LHCN-M2 (cell line): ENCODE measurements at regions not wholly inside any gene's neighbourhood (a gene's known extent, or its start where the extent isn't known, plus 50 kb on each side); places are given as distances from the start of the nearest gene placed in this dataset.

Experiments used
- DNase-seq: peaks from one replicate; pipeline ENCODE4 v3.0.0-alpha.2; 2012; ENCODE audit warnings: low read depth

DNA sequence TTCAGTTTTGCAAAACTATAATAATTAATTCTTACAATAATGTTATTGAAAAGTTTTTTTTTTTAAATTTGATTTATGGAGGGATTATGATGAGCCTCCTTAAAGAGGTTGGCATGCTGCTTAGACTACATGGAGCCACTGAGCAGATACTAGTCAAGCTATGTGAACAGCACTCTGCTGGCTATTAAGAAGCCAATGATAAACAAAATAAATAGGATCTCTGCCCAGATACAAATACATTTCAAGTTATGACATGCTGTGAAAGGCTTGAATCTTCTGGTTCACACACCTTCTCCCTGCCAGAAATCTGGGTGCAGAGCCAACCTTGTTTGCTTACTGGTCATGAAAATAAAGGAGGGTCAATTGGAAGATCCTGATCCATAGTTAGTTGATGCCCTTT lies 107.4 kb upstream of the NAV3 start:
- DNase-seq = no peak

DNA sequence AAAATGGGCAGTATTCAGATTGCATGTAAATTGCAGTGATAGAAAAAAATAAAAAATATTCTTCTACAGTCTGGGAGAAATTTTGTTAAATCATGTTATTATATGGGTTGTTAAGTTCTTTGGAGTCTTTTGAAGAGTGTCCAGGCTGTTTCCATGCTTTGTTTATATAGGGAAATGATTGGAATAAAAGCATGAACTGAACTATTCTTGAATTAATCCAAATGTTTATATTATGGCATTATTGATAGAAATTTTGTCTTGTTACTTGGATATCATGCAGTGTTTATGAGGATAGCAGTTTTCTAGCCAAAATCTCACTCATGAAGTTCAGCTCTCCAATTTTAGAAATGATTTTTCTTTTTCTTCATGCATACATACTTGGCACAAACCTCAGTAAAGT lies 108.2 kb upstream of the NAV3 start:
- no peak for DNase-seq

DNA sequence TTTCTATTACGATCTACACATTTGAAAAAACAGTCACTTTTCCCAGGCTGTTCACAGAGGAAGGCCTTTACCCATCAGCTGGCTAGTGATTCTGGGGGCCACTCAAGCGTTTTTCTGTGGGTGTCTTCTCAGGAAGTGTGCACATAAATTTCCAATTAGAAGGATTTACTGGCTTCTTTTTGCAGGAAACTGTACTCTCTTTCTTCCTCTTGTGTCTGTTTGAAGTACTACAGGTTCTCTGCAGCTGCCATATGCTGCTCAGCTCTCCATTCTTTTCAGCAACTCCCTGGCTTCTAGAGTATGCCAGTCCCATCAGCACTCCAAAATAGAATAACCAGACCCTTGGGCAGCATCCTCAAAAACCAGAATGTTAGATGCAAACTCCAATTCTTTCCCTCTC lies 110.4 kb upstream of the NAV3 start:
- DNase-seq = peak; percentile 19

DNA sequence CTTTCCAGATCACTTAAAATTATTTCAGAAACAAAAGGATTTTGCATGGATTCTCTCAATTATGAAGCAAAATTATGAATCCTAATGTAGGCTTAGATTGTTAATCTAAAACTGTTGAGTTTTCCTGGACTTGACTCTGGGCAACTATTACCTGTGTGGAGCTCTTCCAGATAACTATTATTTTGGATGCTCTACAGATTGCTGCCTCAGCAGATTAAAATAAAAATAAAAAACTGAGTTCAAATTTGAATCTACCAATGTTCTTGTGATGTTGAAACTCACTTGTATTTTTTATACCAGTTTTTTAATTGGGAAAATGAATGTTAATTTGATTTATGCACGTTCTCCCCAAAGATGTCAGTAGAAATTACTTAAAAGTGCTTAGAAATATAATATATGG lies 120.5 kb upstream of the NAV3 start:
- no peak for DNase-seq

DNA sequence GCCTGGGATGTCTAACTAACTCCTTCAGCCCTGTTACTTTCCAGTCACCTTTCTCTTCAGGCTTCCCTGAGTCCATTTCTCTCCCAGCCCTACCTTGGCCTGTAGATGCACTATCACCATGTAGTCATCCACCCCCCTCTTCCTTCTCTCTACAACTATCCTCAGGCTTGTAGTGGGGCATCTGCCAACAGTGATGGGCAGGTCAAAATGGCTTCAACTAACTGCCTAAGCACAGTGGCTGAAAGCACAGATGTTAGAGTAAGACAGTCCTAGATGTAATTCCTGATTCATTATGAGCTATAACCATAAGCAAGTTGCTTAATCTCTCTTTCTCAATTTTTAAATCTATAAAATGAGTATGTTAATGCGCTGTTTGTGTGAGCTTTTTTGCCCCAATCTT lies 133.6 kb upstream of the NAV3 start:
- DNase-seq = no peak

DNA sequence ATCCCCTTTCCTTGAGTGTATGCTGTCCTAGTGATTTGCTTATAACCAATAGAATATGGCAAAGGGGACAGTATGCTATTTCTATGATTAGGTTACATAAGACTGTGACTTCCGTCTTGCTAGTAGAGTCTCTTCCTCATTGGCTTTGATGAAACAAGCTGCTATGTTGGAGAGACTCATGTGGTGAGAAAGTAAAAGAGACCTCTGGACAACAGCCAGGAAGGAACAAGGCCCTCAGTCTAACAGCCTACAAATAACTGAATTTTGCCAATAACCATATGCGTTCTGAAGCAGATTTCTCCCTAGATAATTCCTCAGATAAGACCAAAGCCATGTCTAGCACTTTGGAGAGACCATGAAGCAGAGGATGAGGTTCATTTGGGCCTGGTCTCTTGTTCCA lies 134.5 kb upstream of the NAV3 start:
- DNase-seq = no peak

DNA sequence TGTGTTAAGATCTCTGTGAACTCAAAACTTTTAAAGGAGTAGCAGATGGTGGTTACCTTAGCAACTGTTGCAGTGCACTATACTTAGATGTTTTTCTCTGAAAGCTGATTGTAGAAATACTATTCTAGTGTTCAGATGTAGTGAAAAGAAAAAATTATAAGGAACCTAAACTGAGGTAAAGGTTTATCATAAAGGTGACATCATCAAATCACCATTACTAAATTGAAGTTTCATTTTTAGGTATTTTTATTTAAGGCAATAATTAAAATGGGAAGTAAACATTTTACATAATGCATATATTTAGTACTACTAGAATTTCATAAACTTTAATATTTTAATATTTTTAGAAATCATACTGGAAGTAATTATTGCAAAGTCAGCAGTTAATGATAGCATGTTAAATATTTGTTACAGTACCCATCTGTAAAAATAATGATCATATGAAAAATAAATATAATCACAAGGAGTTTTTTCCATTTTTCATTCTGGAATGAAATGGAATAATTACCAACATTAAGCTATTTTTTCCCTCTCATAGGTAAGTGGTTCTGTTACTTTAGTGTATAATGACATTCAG lies 141.1 kb upstream of the NAV3 start:
- no peak for DNase-seq

DNA sequence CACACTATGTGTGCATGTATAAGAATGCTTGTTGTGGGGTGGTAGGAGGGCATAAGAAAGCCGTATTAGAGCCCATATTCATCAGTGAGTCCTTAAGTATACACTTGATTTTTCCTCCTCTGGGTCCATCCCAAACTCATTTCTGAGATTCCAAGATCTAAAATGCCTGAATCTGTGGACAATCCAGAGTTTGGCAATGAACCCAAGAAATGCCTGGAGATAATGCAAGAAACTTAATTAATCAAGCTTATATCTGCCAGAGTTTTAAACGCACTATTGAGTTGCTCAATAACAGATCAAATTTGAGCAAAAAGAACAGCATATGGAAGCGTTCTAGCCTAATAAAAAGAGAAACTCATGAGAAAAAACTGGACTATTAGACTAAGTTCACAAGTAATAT lies 143.4 kb upstream of the NAV3 start:
- DNase-seq = no peak

DNA sequence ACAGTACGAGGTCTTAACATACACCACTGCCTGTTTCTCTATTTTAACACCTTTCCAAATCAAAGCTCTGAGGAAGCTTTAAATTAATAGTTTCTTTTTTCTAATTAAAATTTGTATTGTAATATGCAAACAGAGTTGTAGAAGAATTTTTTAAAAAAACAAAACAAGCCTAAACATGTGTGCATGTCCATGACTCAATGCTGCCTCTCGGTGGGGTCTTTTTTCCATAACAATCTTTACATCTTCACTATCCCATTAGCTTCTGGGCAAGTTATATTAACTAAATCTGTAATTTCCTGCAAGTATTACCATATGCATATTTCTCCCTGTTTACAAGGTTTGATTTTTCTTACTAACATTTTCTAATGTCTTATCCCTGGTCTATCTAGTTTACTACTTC lies 143.9 kb upstream of the NAV3 start:
- peak; percentile 34 for DNase-seq

DNA sequence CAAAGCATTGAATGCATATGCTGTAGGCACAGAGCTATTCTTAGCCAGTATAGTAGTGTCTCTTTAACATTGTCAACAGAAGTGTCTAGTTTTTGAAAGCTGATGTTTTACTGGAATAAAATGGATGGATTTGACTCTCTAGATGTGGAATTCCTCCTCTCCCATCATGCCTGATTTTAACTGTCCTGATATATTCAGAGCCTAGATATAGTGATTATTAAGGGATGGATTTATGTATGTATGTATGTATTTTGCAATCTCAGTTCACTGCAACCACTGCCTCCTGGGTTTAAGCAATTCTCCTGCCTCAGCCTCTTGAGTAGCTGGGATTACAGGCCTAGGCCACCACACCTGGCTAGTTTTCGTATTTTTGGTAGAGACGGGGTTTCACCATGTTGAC lies 144.8 kb upstream of the NAV3 start:
- no peak for DNase-seq

DNA sequence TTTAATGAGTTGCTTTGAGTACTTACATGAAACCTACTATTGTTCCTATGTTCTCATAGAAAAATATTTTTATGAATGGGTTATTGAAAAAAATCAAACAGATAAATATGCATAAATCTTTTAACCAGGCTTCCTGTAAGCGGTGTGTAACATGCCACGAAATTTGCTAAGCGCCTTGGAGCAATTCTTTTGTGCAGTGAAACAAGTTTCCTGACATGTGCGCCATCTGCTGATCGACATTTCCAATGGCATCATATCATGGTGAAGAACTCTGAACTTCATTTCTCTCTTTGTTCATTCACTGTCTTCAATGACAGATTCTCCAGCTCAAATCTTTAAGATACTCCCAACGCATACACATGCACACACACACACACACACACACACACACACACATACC lies 145.6 kb upstream of the NAV3 start:
- DNase-seq = peak; percentile 76

DNA sequence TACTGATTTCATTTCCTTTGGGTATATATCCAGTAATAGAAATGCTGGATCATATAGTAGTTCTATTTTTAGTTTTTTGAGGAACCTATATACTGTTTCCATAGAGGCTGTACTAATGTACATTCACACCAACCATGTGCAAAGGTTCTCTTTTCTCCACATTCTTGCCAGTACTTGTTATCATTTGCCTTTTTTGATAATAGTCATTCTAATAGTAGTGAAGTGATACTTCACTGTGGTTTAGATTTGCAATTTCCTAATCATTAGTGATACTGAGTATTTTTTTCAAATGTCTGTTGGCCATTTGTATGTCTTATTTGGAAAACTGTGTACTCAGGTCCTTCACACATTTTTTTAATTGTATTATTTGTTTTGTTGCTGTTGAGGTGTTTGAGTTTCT lies 148.2 kb upstream of the NAV3 start:
- DNase-seq = no peak

DNA sequence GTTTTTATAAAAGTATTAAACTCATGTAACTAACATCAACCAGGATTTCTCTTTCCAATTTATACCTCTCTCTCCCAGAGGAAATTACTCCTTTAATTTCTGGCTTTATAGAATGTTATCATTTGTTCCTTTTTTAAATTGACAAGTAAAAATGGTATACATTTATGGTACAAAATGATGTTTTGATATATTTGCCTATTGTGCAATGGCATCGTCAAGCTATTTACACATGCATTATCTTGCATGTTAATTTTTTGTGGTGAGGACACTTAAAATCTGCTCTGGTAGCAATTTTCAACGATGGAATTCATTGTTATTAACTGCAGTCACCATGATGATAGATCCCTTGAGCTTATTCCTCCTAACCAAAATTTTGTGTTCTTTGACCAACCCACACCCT lies 149.0 kb upstream of the NAV3 start:
- DNase-seq = no peak

DNA sequence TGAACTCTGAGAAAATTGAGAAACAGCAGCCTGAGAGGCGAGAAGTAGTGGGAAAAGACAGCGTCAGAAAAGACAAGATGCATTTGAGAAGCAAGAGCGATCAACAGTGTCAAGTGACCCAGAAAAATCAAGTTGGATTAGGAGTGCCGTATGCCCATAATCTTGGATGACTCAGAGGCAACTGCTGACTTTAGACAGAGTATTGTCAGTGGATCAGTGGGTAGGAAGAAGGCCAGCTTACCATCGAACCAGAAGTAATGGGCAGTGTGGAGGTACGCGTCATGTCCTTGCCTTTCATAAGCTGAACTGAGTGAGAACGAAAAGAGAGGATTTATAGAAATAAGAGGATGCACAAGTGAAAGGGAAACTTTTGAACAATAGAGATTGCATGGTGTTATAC lies 151.0 kb upstream of the NAV3 start:
- DNase-seq = no peak

DNA sequence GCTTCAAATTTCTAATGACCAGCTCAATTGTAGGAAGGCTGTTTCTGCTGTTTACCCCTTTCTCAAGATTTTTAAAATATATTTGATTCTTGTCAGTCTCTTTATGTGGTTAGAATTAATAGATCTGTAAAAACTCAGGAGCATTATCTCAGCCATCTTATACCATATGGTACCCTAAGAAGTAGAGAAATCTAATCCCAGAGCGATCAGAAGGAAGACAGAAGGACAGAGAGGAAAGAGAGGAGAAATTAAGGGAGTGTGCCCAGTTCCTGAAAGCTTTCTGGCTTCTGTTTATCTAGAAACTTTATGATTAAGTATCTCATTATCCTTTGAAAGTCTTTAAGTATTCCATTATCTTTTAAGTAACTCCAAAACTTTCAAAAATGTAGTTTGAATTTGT lies 152.1 kb upstream of the NAV3 start:
- no peak for DNase-seq

DNA sequence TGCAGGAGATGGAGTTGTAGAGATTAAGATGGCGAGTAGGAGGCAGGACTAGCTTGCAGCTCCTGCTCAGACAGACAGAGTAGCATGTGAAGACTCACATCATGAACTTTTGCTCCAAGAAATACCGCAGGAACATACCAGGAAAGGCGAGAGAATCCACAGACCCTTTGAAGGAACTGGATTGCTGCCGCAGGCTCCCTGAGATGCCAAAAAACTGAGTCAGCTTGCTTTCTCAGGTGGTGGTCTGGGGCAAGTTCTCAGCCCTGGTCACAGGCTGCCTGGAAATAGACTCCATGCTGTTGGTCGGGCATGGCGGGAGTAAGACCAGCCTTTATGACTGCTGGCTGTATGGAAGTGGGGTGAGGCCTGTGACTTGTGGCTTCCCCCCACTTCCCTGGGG lies 163.6 kb upstream of the NAV3 start:
- DNase-seq = peak; percentile 41

DNA sequence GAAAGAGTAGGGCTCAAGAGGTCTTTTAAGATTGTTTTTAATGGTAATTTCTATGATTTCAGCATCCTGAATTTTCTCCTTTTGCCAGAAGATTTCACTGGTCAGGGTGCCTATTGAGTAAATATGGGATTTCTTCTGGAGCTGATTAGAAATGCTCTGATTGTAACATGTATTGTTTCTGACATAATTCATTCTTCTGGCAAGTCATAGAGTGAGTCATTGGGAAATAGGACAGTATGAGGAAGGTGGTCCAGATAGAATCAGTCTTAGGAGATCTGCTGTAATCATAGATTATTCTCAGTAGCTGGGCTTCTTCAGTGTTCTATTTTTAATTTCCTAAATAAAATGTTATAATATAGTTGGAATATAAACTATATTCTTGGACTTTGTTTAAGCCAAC lies 182.0 kb upstream of the NAV3 start:
- peak; percentile 5 for DNase-seq

DNA sequence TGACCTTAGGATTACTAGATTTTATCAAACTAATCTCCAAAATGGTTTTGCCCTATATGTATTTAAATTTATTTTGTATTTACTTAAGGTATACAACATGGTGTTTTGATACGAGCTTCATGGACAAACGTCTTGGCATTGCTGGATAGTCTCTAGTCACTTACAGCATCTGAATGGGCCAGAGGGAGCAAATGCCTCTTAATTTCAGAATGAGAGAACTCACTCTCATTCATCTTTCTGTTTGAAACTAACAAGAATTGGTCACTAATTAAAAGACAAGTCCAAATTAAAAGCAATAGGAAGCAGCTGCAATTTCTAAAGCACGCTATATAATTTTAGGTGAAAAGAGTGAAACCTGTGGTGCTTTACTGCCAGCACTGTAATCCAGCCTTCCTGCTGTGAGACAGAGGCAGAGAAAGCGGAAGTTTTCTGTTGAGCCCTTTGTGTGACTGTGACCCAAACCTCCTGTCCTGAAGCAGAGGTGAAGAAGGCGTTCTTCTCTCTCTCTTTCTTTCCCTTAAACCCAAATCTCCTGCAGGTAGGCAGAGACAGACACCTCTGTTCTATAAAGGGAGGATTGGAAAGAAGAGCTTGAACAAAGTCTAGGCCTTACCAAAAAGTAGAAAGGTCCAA lies 184.6 kb upstream of the NAV3 start:
- no peak for DNase-seq

DNA sequence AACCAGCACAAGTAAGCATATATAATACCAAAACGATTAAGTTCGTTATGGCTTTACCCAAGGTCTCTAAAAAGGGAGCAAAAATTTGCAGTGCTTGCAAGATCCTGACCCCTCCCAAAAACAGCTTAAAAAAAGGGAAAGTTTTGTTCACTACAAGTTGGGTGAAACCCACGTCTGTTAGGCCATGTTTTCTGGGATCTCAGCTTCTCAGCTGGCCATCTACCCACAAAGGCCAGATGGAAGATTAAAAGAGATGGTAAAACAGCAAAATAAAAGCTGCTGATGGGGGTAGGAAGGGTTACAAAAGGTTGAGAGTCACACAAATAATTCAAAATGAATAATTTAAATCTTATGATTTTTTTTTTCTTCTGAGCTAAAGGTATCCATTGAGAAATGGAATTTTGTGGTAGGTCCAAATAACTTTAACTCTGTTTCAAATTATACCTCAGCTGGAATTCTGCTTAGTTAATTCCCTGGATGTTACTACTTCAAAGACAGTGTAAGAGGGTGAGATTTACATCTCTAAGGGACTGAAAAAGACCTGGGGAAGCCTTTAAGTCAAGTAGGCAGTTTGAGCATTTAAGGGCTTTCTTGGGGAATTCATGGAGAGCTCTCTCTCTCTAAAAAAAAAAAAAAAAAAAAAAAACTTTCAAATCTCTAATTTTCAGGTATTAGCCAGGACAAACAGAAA lies 185.6 kb upstream of the NAV3 start:
- DNase-seq = no peak

DNA sequence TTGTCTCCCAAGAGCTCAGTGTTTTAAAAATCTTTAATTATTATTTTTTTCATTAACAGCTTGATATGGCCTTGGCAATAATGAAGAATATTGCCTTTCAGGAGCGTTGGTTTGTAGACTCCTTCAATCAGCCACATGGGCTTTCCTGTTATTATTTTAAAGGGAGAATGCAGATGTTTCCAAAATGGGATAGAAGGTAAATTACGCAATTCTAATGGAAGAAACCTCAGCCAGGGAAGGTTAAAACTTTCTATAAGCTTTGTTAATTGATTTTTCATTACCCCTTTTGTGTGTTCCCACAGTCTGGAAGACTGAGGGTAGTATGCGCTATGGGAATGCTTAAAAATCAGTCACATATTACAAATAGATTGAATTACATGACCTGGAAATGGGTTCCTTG lies 188.4 kb upstream of the NAV3 start:
- DNase-seq = no peak

DNA sequence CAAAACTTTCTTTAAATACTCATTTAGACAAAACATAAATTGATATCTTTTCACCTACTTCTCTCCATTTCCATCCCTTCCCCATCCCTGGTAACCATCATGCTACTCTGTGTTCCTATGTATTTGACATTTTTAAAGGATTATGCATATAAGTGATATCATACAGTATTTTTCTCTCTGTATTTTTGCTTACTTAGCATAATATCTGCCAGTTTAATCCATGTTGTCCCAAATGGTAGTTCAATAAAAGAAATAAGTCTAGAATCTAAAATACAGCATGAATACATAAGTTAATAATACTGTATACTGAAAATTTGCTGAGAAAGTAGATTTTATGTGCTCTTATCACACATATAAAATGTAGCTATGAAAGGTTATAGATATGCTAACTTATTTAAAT lies 190.3 kb upstream of the NAV3 start:
- no peak for DNase-seq

DNA sequence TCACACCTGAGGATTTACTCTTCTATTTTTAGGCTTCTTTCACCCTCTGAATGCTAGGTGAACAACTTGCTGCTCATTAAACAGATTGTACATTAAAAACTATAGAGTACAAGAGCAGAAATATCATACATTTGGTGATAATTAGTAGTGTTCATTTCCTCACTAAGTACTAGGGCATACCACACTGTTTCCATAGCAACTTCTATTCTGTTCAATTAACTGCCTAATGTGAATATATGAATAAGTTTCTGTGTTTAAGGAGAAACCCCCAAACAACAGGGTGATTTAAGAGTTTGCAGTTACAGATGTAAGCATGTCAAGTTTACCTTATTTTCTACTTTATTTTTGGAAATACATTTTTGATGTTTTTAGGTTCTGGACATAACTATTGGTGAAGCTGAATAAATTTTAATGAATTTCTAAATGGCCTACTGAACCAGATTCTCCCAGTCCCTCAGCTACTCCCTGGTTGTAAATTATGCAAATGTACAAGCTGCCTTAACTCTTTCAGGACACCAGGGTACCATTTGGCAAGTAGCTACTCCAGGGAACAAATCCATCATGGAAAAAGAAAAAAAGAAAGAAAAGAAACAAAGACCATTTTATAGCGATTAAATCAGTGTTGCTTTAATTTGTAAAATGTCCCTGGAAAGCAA lies 199.8 kb upstream of the NAV3 start:
- DNase-seq = no peak

DNA sequence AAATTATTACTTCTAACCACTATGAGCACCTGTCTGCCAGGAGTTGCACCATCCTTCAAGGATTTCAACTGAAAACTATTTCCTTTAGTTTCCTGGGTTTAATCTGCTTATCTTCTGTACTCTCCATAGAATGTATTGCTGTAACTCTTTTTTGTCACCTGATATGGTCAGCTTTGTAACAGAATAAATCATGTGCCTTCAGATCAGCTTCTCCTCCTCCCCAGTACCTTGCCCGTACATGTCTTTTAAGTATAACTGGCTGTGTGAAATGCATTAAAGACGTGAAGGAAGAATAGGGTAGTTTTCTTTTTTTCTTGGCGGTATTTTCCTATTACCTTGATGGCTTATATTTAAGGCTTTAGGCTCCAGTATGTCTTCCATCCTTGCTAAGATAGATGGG lies 200.3 kb upstream of the NAV3 start:
- DNase-seq = no peak
